Endothelial cell (in vitro differentiated cells): ENCODE measurements at regions not wholly inside any gene's neighbourhood (a gene's known extent, or its start where the extent isn't known, plus 50 kb on each side); places are given as distances from the start of the nearest gene placed in this dataset.

Source experiments
- DNase-seq: peaks from one replicate; pipeline ENCODE4 v3.0.0; 2021; ENCODE audit warnings: low spot score
- H3K27ac Mint-ChIP-seq: one replicate; pipeline ENCODE4 v1.8.0; 2021; ENCODE audit warnings: mixed read lengths, inconsistent platforms; ENCODE audit not compliant: unreplicated experiment
- H3K27me3 Mint-ChIP-seq: one replicate; pipeline ENCODE4 v1.8.0; 2021; ENCODE audit warnings: mild to moderate bottlenecking, moderate library complexity, mixed read lengths, inconsistent platforms; ENCODE audit not compliant: unreplicated experiment
- H3K36me3 Mint-ChIP-seq: one replicate; pipeline ENCODE4 v1.8.0; 2021; ENCODE audit warnings: mild to moderate bottlenecking, low read depth, mixed read lengths, inconsistent platforms; ENCODE audit not compliant: unreplicated experiment
- H3K4me1 Mint-ChIP-seq: one replicate; pipeline ENCODE4 v1.8.0; 2021; ENCODE audit warnings: mild to moderate bottlenecking, mixed read lengths, inconsistent platforms; ENCODE audit not compliant: unreplicated experiment
- H3K4me3 Mint-ChIP-seq: one replicate; pipeline ENCODE4 v1.8.0; 2021; ENCODE audit warnings: mild to moderate bottlenecking, mixed read lengths, inconsistent platforms; ENCODE audit not compliant: unreplicated experiment
- H3K9me3 Mint-ChIP-seq: one replicate; pipeline ENCODE4 v1.8.0; 2021; ENCODE audit warnings: mixed read lengths, inconsistent platforms; ENCODE audit not compliant: unreplicated experiment
- TF ChIP-seq, protein P1 (sequence below): fragments of 200-600 bp; sonication (generic); IDR thresholded peaks from one replicate; pipeline ENCODE4 v1.5.0; 2021; ENCODE audit warnings: antibody characterized with exemption; ENCODE audit not compliant: unreplicated experiment

DNA sequence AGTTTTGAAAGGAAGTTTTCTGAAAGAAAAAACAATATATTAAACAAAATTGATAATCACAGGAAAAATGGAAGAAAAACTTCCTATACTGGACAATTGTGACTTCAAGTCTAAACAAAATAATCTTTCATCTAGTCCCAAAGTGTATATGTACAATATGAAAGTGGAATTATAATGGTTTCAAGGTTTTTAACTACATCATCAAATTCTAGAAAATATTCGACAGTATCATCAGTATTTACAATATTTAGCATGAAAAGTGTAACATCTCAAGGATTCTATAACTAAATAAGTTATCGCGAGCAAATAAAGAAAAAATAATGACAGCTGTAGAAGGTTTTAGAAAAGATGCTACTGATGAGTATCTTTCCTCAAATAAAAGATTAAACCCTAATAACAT lies 310.9 kb upstream of the LRFN5 start:
- H3K9me3 Mint-ChIP-seq, result no peaks in the 10 kb centered on the region
- H3K36me3 Mint-ChIP-seq, result no peaks in the 10 kb centered on the region
- no peak overlapping the region for H3K4me3 Mint-ChIP-seq
- TF ChIP-seq, protein P1, sequence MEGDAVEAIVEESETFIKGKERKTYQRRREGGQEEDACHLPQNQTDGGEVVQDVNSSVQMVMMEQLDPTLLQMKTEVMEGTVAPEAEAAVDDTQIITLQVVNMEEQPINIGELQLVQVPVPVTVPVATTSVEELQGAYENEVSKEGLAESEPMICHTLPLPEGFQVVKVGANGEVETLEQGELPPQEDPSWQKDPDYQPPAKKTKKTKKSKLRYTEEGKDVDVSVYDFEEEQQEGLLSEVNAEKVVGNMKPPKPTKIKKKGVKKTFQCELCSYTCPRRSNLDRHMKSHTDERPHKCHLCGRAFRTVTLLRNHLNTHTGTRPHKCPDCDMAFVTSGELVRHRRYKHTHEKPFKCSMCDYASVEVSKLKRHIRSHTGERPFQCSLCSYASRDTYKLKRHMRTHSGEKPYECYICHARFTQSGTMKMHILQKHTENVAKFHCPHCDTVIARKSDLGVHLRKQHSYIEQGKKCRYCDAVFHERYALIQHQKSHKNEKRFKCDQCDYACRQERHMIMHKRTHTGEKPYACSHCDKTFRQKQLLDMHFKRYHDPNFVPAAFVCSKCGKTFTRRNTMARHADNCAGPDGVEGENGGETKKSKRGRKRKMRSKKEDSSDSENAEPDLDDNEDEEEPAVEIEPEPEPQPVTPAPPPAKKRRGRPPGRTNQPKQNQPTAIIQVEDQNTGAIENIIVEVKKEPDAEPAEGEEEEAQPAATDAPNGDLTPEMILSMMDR, result no peak
- H3K27me3 Mint-ChIP-seq, result no peaks in the 10 kb centered on the region
- H3K27ac Mint-ChIP-seq, result no peak overlapping the region
- DNase-seq, result no peak
- no peaks in the 10 kb centered on the region for H3K4me1 Mint-ChIP-seq

DNA sequence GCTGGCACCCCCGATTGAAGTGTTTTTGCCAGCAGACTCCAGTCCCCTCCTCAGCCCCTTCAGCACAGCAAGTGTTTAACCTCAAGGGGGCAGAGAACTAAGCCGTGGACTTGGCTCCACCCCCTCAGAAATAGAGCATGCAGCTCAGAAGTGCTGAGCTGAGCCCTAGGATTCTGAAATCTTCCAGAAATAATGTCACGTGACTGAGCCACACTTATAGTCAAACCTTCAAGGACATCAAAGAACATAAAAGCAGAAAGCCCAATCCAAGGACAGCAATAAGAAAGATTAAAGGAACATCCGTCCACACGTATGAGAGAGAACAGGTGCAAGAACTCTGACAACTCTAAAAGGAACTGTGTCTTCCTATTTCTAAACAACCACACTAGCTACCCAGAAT lies 317.7 kb upstream of the LRFN5 start:
- Mint-ChIP-seq H3K27ac (no peak overlapping the region), H3K36me3 (no peaks in the 10 kb centered on the region), H3K4me1 (no peaks in the 10 kb centered on the region), H3K9me3 (no peaks in the 10 kb centered on the region), H3K4me3 (no peak overlapping the region), H3K27me3 (no peaks in the 10 kb centered on the region)
- no peak for DNase-seq
- TF ChIP-seq, protein P1, result no peak

DNA sequence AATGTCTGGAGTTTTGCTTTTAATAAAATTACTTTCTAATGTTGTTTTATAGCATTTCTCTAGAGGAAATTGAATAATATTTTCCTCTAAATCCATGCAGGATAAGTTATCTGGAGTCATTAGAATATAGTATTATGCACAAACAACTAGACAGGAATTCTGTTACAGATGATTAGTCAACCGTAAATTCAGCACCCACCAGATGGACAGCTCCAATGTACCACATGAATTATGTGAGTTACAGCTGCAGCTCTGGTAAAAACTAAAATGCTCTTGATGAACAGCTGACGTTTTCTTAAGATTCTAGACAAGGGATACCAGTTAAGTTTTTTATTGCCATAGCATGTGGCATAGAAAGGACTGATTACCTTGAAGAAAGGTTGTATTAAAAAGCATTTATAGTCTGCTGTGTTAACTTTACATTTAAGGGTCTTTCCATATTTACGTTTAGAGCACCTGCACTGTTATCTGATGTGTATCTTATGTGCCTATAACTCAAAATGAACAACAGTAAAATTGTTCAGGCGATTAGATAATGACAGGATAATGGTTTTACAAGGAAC lies 321.4 kb upstream of the LRFN5 start:
- Mint-ChIP-seq H3K4me3 (no peak overlapping the region), H3K36me3 (no peaks in the 10 kb centered on the region), H3K27ac (no peak overlapping the region), H3K4me1 (no peaks in the 10 kb centered on the region), H3K9me3 (no peaks in the 10 kb centered on the region), H3K27me3 (no peaks in the 10 kb centered on the region)
- DNase-seq, result peak; percentile 61
- TF ChIP-seq, protein P1, result no peak

DNA sequence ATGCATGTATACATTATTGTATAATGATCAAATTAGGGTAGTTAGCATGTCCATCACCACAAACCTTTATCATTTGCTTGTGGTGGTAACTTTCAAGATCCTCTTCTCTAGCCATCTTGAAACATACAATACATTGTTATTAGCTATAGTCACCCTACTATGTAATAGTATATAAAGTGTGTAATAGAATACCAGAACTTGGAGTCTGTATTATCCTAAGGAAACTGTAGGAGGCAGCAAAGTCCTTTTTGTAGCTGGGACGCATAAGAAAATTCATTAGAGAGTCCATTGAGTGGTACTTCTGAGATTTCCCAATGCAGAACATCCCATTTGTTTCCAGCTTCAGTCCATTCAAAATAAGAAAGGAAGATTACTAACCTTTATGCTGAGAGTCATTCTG lies 325.9 kb upstream of the LRFN5 start:
- no peaks in the 10 kb centered on the region for H3K4me1 Mint-ChIP-seq
- peak; percentile 5 for DNase-seq

DNA sequence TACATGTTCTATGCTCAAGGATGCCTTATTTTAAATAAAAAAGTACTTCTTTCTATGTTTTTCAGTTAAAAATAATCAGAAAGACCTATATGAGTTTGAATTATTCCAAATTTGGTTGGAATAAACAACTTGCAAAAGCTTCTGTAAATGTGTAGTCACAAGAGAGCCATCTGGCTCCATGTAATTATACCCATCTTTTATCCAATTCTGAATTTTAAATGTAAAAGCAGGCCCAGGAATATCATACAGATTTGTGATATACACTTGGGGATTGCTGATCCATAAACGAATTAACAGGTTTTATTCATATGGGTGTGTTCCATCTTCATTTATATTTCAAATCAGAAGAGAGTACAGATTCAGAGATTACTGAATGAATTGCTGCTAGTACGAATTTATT lies 329.2 kb upstream of the LRFN5 start:
- no peaks in the 10 kb centered on the region for H3K36me3 Mint-ChIP-seq
- no peak overlapping the region for H3K27ac Mint-ChIP-seq
- no peaks in the 10 kb centered on the region for H3K4me1 Mint-ChIP-seq
- TF ChIP-seq, protein P1, result no peak
- peaks cover 2% of the 10 kb centered on the region for H3K27me3 Mint-ChIP-seq
- no peak overlapping the region for H3K4me3 Mint-ChIP-seq
- no peaks in the 10 kb centered on the region for H3K9me3 Mint-ChIP-seq
- no peak for DNase-seq

More for the DNA sequence above, 325.9 kb upstream of the LRFN5 start:
- TF ChIP-seq, protein P1, result peak; percentile 53
- Mint-ChIP-seq H3K27me3 (peaks cover 2% of the 10 kb centered on the region), H3K4me3 (no peak overlapping the region), H3K36me3 (no peaks in the 10 kb centered on the region), H3K27ac (no peak overlapping the region), H3K9me3 (no peaks in the 10 kb centered on the region)
